A673 (cell line): ENCODE measurements at regions not wholly inside any gene's neighbourhood (a gene's known extent, or its start where the extent isn't known, plus 50 kb on each side); places are given as distances from the start of the nearest gene placed in this dataset.
"Not testable (repeated sequence)": the region's sequence is repeated elsewhere in the genome, so short reads cannot be mapped to it uniquely, and the experiment has no call there.

ENCODE experiments used
- BruUV-seq: library from RNA; stranded (reverse); fragments of 400-500 nt; replicated peaks from 2 replicates; lab custom pipeline; 2021; lab: Mats Ljungman, UMichigan
- CTCF ChIA-PET: fragments of 300-600 bp; sonication (Branson Sonifier 250); formaldehyde crosslinking; loops from one replicate; lab custom pipeline; 2022; ENCODE audit warnings: antibody characterized with exemption; lab: Charles Lee
- POLR2A ChIA-PET: fragments of 300-600 bp; sonication (Branson Sonifier 250); formaldehyde crosslinking; loops from one replicate; lab custom pipeline; 2022; ENCODE audit warnings: antibody characterized with exemption; ENCODE audit not compliant: low non-redundant PET; lab: Charles Lee
- DNase-seq: peaks from one replicate; pipeline ENCODE4 v3.0.0-alpha.2; 2015; ENCODE audit warnings: low spot score
- H3K27ac ChIP-seq: fragments of 200-600 bp; sonication (generic); 2 replicates; pipeline ENCODE4 v1.5.1; 2016; ENCODE audit warnings: mixed run types, low read depth, mild to moderate bottlenecking, mixed read lengths, antibody characterized with exemption, low read length; ENCODE audit not compliant: poor library complexity, severe bottlenecking
- H3K27me3 ChIP-seq: fragments of 200-600 bp; sonication (generic); replicated peaks from 2 replicates; pipeline ENCODE4 v1.6.1; 2017; ENCODE audit warnings: mixed run types, low read depth, mild to moderate bottlenecking, mixed read lengths, antibody characterized with exemption, low read length; ENCODE audit not compliant: insufficient read depth, poor library complexity
- H3K36me3 ChIP-seq: fragments of 200-600 bp; sonication (generic); 2 replicates; pipeline ENCODE4 v1.6.1; 2016; ENCODE audit warnings: mixed run types, mild to moderate bottlenecking, mixed read lengths, antibody characterized with exemption, low read length; ENCODE audit not compliant: insufficient read depth, poor library complexity, severe bottlenecking
- H3K4me1 ChIP-seq: fragments of 200-600 bp; sonication (generic); 2 replicates; pipeline ENCODE4 v1.6.1; 2017; ENCODE audit warnings: mixed run types, mild to moderate bottlenecking, mixed read lengths, antibody characterized with exemption, low read length; ENCODE audit not compliant: insufficient read depth, poor library complexity, severe bottlenecking
- H3K4me3 ChIP-seq: fragments of 200-600 bp; sonication (generic); 2 replicates; pipeline ENCODE4 v1.5.1; 2016; ENCODE audit warnings: low read depth, mixed run types, mild to moderate bottlenecking, mixed read lengths, low read length; ENCODE audit not compliant: poor library complexity, severe bottlenecking
- H3K9me3 ChIP-seq: fragments of 200-600 bp; sonication (generic); 2 replicates; pipeline ENCODE4 v1.6.1; 2016; ENCODE audit warnings: mixed run types, low read depth, mild to moderate bottlenecking, mixed read lengths, antibody characterized with exemption, low read length; ENCODE audit not compliant: poor library complexity, severe bottlenecking
- CTCF ChIP-seq: fragments of 300-800, 200-600 bp; sonication (generic); conservative IDR thresholded peaks from 2 replicates; pipeline ENCODE4 v1.5.1; 2017; ENCODE audit warnings: low read depth, mild to moderate bottlenecking, antibody characterized with exemption, low read length, moderate library complexity, mixed read lengths
- EZH2 ChIP-seq: fragments of 200-600 bp; sonication (generic); IDR thresholded peaks from 2 replicates; pipeline ENCODE4 v1.6.1; 2017; ENCODE audit warnings: borderline replicate concordance, low read depth, mild to moderate bottlenecking, mixed read lengths, antibody characterized with exemption, low read length; ENCODE audit not compliant: poor library complexity, severe bottlenecking
- intact Hi-C: fragments of 100-400 bp; cut with micrococcal nuclease; formaldehyde crosslinking; loops from one replicate; pipeline ENCODE4 v1.10.0; 2022; ENCODE audit not compliant: unreplicated experiment

GRCh38 chr4:79134767-79135166 is 191.1 kb downstream of the NAA11 start:
- BruUV-seq, result no TSS peak
- ChIA-PET CTCF (no interaction called here), POLR2A (no interaction called here)
- H3K27me3 ChIP-seq, result no peaks in the 10 kb centered on the region
- H3K4me1 ChIP-seq, result no peaks in the 10 kb centered on the region
- no peak overlapping the region for H3K27ac ChIP-seq
- H3K9me3 ChIP-seq, result no peaks in the 10 kb centered on the region
- intact Hi-C loops, result no loop called here
- TF ChIP-seq EZH2, result no peak
- TF ChIP-seq CTCF, result no peak
- H3K4me3 ChIP-seq, result no peak overlapping the region
- no peak for DNase-seq
- H3K36me3 ChIP-seq, result no peaks in the 10 kb centered on the region

- Histone ChIP-seq H3K27me3 (no peaks in the 10 kb centered on the region), H3K4me1 (no peaks in the 10 kb centered on the region), H3K9me3 (no peaks in the 10 kb centered on the region), H3K27ac (no peak overlapping the region), H3K4me3 (no peak overlapping the region), H3K36me3 (no peaks in the 10 kb centered on the region)
- intact Hi-C loops, result no loop called here
- no TSS peak for BruUV-seq
- ChIA-PET POLR2A (no interaction called here), CTCF (no interaction called here)
- no peak for TF ChIP-seq CTCF
- TF ChIP-seq EZH2, result no peak
- no peak for DNase-seq
Measured at GRCh38 chr4:79132826-79133225, 193.0 kb downstream of the NAA11 start.

GRCh38 chr4:79121875-79122358 is 182.7 kb upstream of the PAQR3 start:
- POLR2A ChIA-PET, result interaction anchor here (0.6 kb wide), 1 partner anchor 8 kb away, joined by 4 read pairs; no protein-coding TSS in a partner anchor
- no peak for DNase-seq
- CTCF ChIA-PET, result no interaction called here
- H3K4me1 ChIP-seq, result no peaks in the 10 kb centered on the region
- no peak overlapping the region for H3K4me3 ChIP-seq
- TF ChIP-seq EZH2, result no peak
- intact Hi-C loops, result no loop called here
- no peaks in the 10 kb centered on the region for H3K36me3 ChIP-seq
- no peaks in the 10 kb centered on the region for H3K27me3 ChIP-seq
- no TSS peak for BruUV-seq
- no peaks in the 10 kb centered on the region for H3K9me3 ChIP-seq
- no peak overlapping the region for H3K27ac ChIP-seq

- Histone ChIP-seq H3K36me3 (no peaks in the 10 kb centered on the region), H3K9me3 (no peaks in the 10 kb centered on the region), H3K27me3 (no peaks in the 10 kb centered on the region), H3K4me1 (no peaks in the 10 kb centered on the region), H3K27ac (no peak overlapping the region), H3K4me3 (no peak overlapping the region)
- DNase-seq, result no peak
- POLR2A ChIA-PET, result no interaction called here
- CTCF ChIA-PET, result no interaction called here
- TF ChIP-seq EZH2 (no peak), CTCF (no peak)
- BruUV-seq, result no TSS peak
- intact Hi-C loops, result no loop called here
Measured at GRCh38 chr4:79121223-79121622, 182.0 kb upstream of the PAQR3 start.

DNA sequence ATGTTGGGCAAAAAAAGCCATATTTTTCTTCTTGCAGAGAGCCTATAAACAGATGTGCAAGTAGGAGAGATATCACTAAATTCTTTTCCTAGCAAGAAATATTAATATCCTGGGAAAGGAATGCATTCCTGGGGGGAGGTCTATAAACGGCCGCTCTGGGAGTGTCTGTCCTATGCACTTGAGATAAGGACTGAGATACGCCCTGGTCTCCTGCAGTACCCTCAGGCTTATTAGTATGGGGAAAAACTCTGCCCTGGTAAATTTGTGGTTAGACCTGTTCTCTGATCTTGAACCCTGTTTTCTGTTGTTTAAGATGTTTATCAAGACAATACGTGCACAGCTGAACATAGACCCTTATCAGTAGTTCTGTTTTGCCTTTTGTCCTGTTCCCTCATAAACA is 177.8 kb upstream of the PAQR3 start:
- H3K4me1 ChIP-seq, intact Hi-C loops, CTCF ChIA-PET, H3K4me3 ChIP-seq, H3K27me3 ChIP-seq, DNase-seq, H3K36me3 ChIP-seq, BruUV-seq, H3K27ac ChIP-seq, H3K9me3 ChIP-seq, POLR2A ChIA-PET: not testable (repeated sequence)
